MM.1S (cell line): ENCODE measurements at regions not wholly inside any gene's neighbourhood (a gene's known extent, or its start where the extent isn't known, plus 50 kb on each side); places are given as distances from the start of the nearest gene placed in this dataset.

Source experiments
- DNase-seq: peaks from one replicate; pipeline ENCODE4 v3.0.0-alpha.2; 2015
- H2AFZ ChIP-seq: fragments of 300-600 bp; sonication (generic); 2 replicates; pipeline ENCODE4 v1.6.0; 2016; ENCODE audit warnings: antibody characterized with exemption, low read length
- H3F3A ChIP-seq: fragments of 300-600 bp; sonication (generic); 2 replicates; pipeline ENCODE4 v1.6.1; 2016; ENCODE audit warnings: mild to moderate bottlenecking, antibody characterized with exemption, low read length, moderate library complexity, mixed read lengths; ENCODE audit not compliant: insufficient read depth
- H3K27ac ChIP-seq: fragments of 300-600 bp; sonication (generic); 2 replicates; pipeline ENCODE4 v1.5.1; 2016; ENCODE audit warnings: mild to moderate bottlenecking, low read length
- H3K27me3 ChIP-seq: fragments of 300-600 bp; sonication (generic); replicated peaks from 2 replicates; pipeline ENCODE4 v1.6.0; 2016; ENCODE audit warnings: low read length; ENCODE audit not compliant: insufficient read depth
- H3K36me3 ChIP-seq: fragments of 300-600 bp; sonication (generic); replicated peaks from 2 replicates; pipeline ENCODE4 v1.6.1; 2016; ENCODE audit warnings: mild to moderate bottlenecking, low read length, mixed read lengths; ENCODE audit not compliant: insufficient read depth
- H3K4me1 ChIP-seq: fragments of 300-600 bp; sonication (generic); 2 replicates; pipeline ENCODE4 v1.6.1; 2016; ENCODE audit warnings: low read length, mixed read lengths
- H3K4me2 ChIP-seq: fragments of 300-600 bp; sonication (generic); 2 replicates; pipeline ENCODE4 v1.6.0; 2016; ENCODE audit warnings: low read depth, low read length
- H3K4me3 ChIP-seq: fragments of 300-600 bp; sonication (generic); 2 replicates; pipeline ENCODE4 v1.5.1; 2016; ENCODE audit warnings: low read length, mixed read lengths
- H3K79me2 ChIP-seq: fragments of 300-600 bp; sonication (generic); 2 replicates; pipeline ENCODE4 v1.6.1; 2016; ENCODE audit warnings: mixed run types, low read length, mixed read lengths
- H3K9ac ChIP-seq: fragments of 300-600 bp; sonication (generic); 2 replicates; pipeline ENCODE4 v1.6.1; 2016; ENCODE audit warnings: low read length, mixed read lengths
- H3K9me2 ChIP-seq: fragments of 300-600 bp; sonication (generic); replicated peaks from 2 replicates; pipeline ENCODE4 v1.6.1; 2016; ENCODE audit warnings: mild to moderate bottlenecking, low read length, mixed read lengths; ENCODE audit not compliant: insufficient read depth
- H3K9me3 ChIP-seq: fragments of 300-600 bp; sonication (generic); replicated peaks from 2 replicates; pipeline ENCODE4 v1.6.1; 2016; ENCODE audit warnings: mild to moderate bottlenecking, low read length, mixed read lengths; ENCODE audit not compliant: insufficient read depth
- H4K20me1 ChIP-seq: fragments of 300-600 bp; sonication (generic); 2 replicates; pipeline ENCODE4 v1.6.1; 2016; ENCODE audit warnings: mild to moderate bottlenecking, low read length, moderate library complexity, mixed read lengths; ENCODE audit not compliant: insufficient read depth
- CTCF ChIP-seq: fragments of 300-600 bp; sonication (generic); IDR thresholded peaks from 2 replicates; pipeline ENCODE4 v1.5.1; 2016; ENCODE audit warnings: antibody characterized with exemption, low read length, mixed read lengths
- EZH2 ChIP-seq: fragments of 300-600 bp; sonication (generic); optimal IDR thresholded peaks from 2 replicates; pipeline ENCODE3; 2017; ENCODE audit warnings: low read depth, mild to moderate bottlenecking, antibody characterized with exemption, low read length, mixed read lengths
- EZH2phosphoT487 ChIP-seq: fragments of 300-600 bp; sonication (generic); IDR thresholded peaks from 2 replicates; pipeline ENCODE4 v1.6.1; 2018; ENCODE audit warnings: antibody characterized with exemption, low read length

- no peaks in the 10 kb centered on the region for H3K9me2 ChIP-seq
- DNase-seq = no peak
- no peak for TF ChIP-seq CTCF
- no peak for TF ChIP-seq EZH2
- TF ChIP-seq EZH2phosphoT487 = no peak
- no peak overlapping the region for H3K9ac ChIP-seq
- no peaks in the 10 kb centered on the region for H3K27me3 ChIP-seq
- H3K4me3 ChIP-seq = no peak overlapping the region
- H3K36me3 ChIP-seq = no peaks in the 10 kb centered on the region
- H3K27ac ChIP-seq = no peak overlapping the region
- no peak overlapping the region for H2AFZ ChIP-seq
- H4K20me1 ChIP-seq = no peaks in the 10 kb centered on the region
- H3K4me1 ChIP-seq = no peaks in the 10 kb centered on the region
- H3F3A ChIP-seq = no peaks in the 10 kb centered on the region
- H3K79me2 ChIP-seq = no peaks in the 10 kb centered on the region
- no peak overlapping the region for H3K4me2 ChIP-seq
- H3K9me3 ChIP-seq = no peaks in the 10 kb centered on the region
Observed at GRCh38 chr3:21989341-21990042, 238.5 kb upstream of the ZNF385D start.

GRCh38 chr3:21991061-21991460 lies 240.1 kb upstream of the ZNF385D start:
- Histone ChIP-seq H3K9me2 (no peaks in the 10 kb centered on the region), H3K27ac (no peak overlapping the region), H4K20me1 (no peaks in the 10 kb centered on the region), H2AFZ (no peak overlapping the region), H3F3A (no peaks in the 10 kb centered on the region), H3K9ac (no peak overlapping the region), H3K36me3 (no peaks in the 10 kb centered on the region), H3K9me3 (no peaks in the 10 kb centered on the region), H3K4me1 (no peaks in the 10 kb centered on the region), H3K27me3 (no peaks in the 10 kb centered on the region), H3K79me2 (no peaks in the 10 kb centered on the region), H3K4me2 (no peak overlapping the region), H3K4me3 (no peak overlapping the region)
- no peak for DNase-seq
- TF ChIP-seq EZH2 (no peak), CTCF (no peak), EZH2phosphoT487 (no peak)

- no peak overlapping the region for H2AFZ ChIP-seq
- no peak overlapping the region for H3K4me2 ChIP-seq
- H3K9me3 ChIP-seq = no peaks in the 10 kb centered on the region
- no peak for TF ChIP-seq EZH2phosphoT487
- no peak for TF ChIP-seq EZH2
- TF ChIP-seq CTCF = no peak
- H3K4me1 ChIP-seq = no peaks in the 10 kb centered on the region
- no peaks in the 10 kb centered on the region for H3K27me3 ChIP-seq
- no peak overlapping the region for H3K9ac ChIP-seq
- no peak for DNase-seq
- no peaks in the 10 kb centered on the region for H3K79me2 ChIP-seq
- no peaks in the 10 kb centered on the region for H4K20me1 ChIP-seq
- H3K36me3 ChIP-seq = no peaks in the 10 kb centered on the region
- no peaks in the 10 kb centered on the region for H3K9me2 ChIP-seq
- H3F3A ChIP-seq = no peaks in the 10 kb centered on the region
- no peak overlapping the region for H3K27ac ChIP-seq
- no peak overlapping the region for H3K4me3 ChIP-seq
Observed at GRCh38 chr3:21995079-21995607, 244.1 kb upstream of the ZNF385D start.
